ENCODE measurements at regions not wholly inside any gene's neighbourhood (a gene's known extent, or its start where the extent isn't known, plus 50 kb on each side); places are given as distances from the start of the nearest gene placed in this dataset.
A peak's percentile ranks its signal among the peaks of the same experiment; 100 is the strongest.

GRCh38 chr20:23299673-23300050, 50.9 kb upstream of the NXT1 start:
- H3K27me3 ChIP-seq (replicated peaks; ENCODE audit: insufficient read depth) = peaks cover 3% of the 10 kb centered on the region
- H3K9me3 ChIP-seq = no peaks in the 10 kb centered on the region
- intact Hi-C loops (cut with DNase I) = no loop called here
- TF ChIP-seq POLR2AphosphoS5 (IDR thresholded peaks at IDR 0.05) = no peak
- TF ChIP-seq, protein P1, sequence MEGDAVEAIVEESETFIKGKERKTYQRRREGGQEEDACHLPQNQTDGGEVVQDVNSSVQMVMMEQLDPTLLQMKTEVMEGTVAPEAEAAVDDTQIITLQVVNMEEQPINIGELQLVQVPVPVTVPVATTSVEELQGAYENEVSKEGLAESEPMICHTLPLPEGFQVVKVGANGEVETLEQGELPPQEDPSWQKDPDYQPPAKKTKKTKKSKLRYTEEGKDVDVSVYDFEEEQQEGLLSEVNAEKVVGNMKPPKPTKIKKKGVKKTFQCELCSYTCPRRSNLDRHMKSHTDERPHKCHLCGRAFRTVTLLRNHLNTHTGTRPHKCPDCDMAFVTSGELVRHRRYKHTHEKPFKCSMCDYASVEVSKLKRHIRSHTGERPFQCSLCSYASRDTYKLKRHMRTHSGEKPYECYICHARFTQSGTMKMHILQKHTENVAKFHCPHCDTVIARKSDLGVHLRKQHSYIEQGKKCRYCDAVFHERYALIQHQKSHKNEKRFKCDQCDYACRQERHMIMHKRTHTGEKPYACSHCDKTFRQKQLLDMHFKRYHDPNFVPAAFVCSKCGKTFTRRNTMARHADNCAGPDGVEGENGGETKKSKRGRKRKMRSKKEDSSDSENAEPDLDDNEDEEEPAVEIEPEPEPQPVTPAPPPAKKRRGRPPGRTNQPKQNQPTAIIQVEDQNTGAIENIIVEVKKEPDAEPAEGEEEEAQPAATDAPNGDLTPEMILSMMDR (IDR thresholded peaks at IDR 0.05) = no peak
- TF ChIP-seq POLR2A (IDR thresholded peaks at IDR 0.05) = no peak
- no peaks in the 10 kb centered on the region for H3K4me1 ChIP-seq (replicated peaks)
- no peak for DNase-seq (ENCODE audit: low spot score)
- no peak overlapping the region for H3K4me3 ChIP-seq
- H3K36me3 ChIP-seq = no peaks in the 10 kb centered on the region
- WGBS = 90% methylated on average over 7 of the region's 7 CpGs
- H3K27ac ChIP-seq = no peak overlapping the region

GRCh38 chr20:23298926-23299672, 51.5 kb upstream of the NXT1 start:
- intact Hi-C loops (cut with DNase I) = no loop called here
- TF ChIP-seq POLR2AphosphoS5 (IDR thresholded peaks at IDR 0.05) = no peak
- TF ChIP-seq, protein P1 (IDR thresholded peaks at IDR 0.05) = no peak
- TF ChIP-seq POLR2A (IDR thresholded peaks at IDR 0.05) = no peak
- Histone ChIP-seq H3K27ac (no peak overlapping the region), H3K4me1 (replicated peaks) (no peaks in the 10 kb centered on the region), H3K4me3 (no peak overlapping the region), H3K36me3 (no peaks in the 10 kb centered on the region), H3K27me3 (replicated peaks; ENCODE audit: insufficient read depth) (peaks cover 3% of the 10 kb centered on the region), H3K9me3 (no peaks in the 10 kb centered on the region)
- no peak for DNase-seq (ENCODE audit: low spot score)
- WGBS = 97% methylated on average over 6 of the region's 6 CpGs

- Histone ChIP-seq H3K9me3 (no peaks in the 10 kb centered on the region), H3K4me1 (replicated peaks) (no peaks in the 10 kb centered on the region), H3K4me3 (no peak overlapping the region), H3K27ac (no peak overlapping the region), H3K27me3 (replicated peaks; ENCODE audit: insufficient read depth) (peaks cover 3% of the 10 kb centered on the region), H3K36me3 (no peaks in the 10 kb centered on the region)
- DNase-seq (ENCODE audit: low spot score) = no peak
- WGBS = 59% methylated on average over 6 of the region's 6 CpGs
- TF ChIP-seq POLR2A (IDR thresholded peaks at IDR 0.05) (no peak), POLR2AphosphoS5 (IDR thresholded peaks at IDR 0.05) (no peak)
- TF ChIP-seq, protein P1 (IDR thresholded peaks at IDR 0.05) = no peak
- intact Hi-C loops (cut with DNase I) = no loop called here
Observed at GRCh38 chr20:23298155-23298554, 52.4 kb upstream of the NXT1 start.

DNA sequence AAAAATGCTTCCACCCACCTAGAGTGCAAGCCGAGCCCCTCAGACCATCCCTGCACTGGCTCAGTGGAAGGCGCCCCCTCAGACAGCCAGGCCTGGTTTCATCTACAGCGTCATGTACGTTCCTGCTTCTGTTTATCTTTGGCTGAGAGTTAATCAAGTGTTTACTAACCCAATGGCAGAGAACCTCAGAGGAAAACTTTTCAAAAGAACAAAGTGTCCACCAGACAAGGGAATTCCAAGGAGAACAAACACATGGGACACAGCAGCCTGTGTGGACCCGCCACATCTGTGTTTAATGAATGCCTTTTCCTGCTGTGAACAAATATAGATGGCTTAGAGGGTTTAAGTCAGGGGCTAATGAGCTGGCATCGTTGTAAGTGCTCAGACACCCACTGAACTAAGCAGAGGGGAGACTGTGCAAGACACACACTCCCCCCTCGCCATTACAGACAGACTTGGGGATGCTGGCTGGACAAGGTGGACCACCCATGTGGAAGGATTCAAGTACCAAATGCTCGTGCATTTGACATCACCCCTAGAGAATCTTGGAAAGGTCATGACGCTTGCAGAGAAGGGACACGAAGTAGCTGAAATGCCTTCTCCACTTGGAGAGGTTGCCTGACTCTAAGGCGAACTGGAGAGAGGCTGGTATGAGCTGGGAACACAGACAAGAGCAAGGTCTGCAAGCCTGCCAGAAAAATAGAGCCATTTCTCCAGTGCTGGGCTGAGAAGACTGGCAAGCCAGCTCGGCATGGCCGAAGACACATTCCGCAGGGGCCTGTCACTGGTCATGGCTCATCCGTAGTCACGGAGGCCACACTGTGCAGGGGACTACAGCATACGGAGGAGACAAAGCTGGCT, 53.5 kb upstream of the NXT1 start:
- no peaks in the 10 kb centered on the region for H3K36me3 ChIP-seq
- H3K9me3 ChIP-seq = no peaks in the 10 kb centered on the region
- intact Hi-C loops (cut with DNase I) = no loop called here
- no peak overlapping the region for H3K27ac ChIP-seq
- DNase-seq (ENCODE audit: low spot score) = no peak
- TF ChIP-seq POLR2AphosphoS5 (IDR thresholded peaks at IDR 0.05) = peak; percentile 31
- TF ChIP-seq POLR2A (IDR thresholded peaks at IDR 0.05) = no peak
- H3K4me1 ChIP-seq (replicated peaks) = no peaks in the 10 kb centered on the region
- H3K4me3 ChIP-seq = no peak overlapping the region
- peaks cover 2% of the 10 kb centered on the region for H3K27me3 ChIP-seq (replicated peaks; ENCODE audit: insufficient read depth)
- 48% methylated on average over 17 of the region's 17 CpGs for WGBS

- Histone ChIP-seq H3K9me3 (no peaks in the 10 kb centered on the region), H3K36me3 (no peaks in the 10 kb centered on the region), H3K27me3 (replicated peaks; ENCODE audit: insufficient read depth) (no peaks in the 10 kb centered on the region), H3K4me1 (replicated peaks) (no peaks in the 10 kb centered on the region), H3K4me3 (no peak overlapping the region), H3K27ac (no peak overlapping the region)
- intact Hi-C loops (cut with DNase I) = no loop called here
- no peak for TF ChIP-seq POLR2AphosphoS5 (IDR thresholded peaks at IDR 0.05)
- TF ChIP-seq, protein P1 (IDR thresholded peaks at IDR 0.05) = no peak
- no peak for TF ChIP-seq POLR2A (IDR thresholded peaks at IDR 0.05)
- DNase-seq (ENCODE audit: low spot score) = no peak
- 96% methylated on average over 5 of the region's 5 CpGs for WGBS
Observed at GRCh38 chr20:23295934-23296333, 54.7 kb upstream of the NXT1 start.
